HG03060 (cell line): ENCODE measurements at regions not wholly inside any gene's neighbourhood (a gene's known extent, or its start where the extent isn't known, plus 50 kb on each side); places are given as distances from the start of the nearest gene placed in this dataset.

ENCODE experiments used
- ATAC-seq: cut with Tn5 transposase; IDR thresholded peaks from one replicate; pipeline ENCODE4 v1.9.1; 2021; ENCODE audit warnings: low read depth, moderate number of reproducible peaks; ENCODE audit not compliant: unreplicated experiment

GRCh38 chr2:57726294-57726693, 320.3 kb upstream of the VRK2 start:
- no peak for ATAC-seq

- no peak for ATAC-seq
These were observed 317.9 kb upstream of the VRK2 start for GRCh38 chr2:57728691-57729090.

GRCh38 chr2:57733956-57734355, 312.6 kb upstream of the VRK2 start:
- ATAC-seq, result no peak

- ATAC-seq, result no peak
These were observed 305.7 kb upstream of the VRK2 start for GRCh38 chr2:57740891-57741290.

- ATAC-seq, result no peak
These were observed 293.0 kb upstream of the VRK2 start for GRCh38 chr2:57753636-57754035.

- ATAC-seq, result no peak
These were observed 287.9 kb upstream of the VRK2 start for GRCh38 chr2:57758686-57759085.

- no peak for ATAC-seq
These were observed 287.5 kb upstream of the VRK2 start for GRCh38 chr2:57759131-57759530.

- peak; percentile 53 for ATAC-seq
These were observed 286.7 kb upstream of the VRK2 start for GRCh38 chr2:57759822-57760300.

GRCh38 chr2:57760381-57760801, 286.2 kb upstream of the VRK2 start:
- ATAC-seq, result peak; percentile 48

- ATAC-seq, result no peak
These were observed 269.7 kb upstream of the VRK2 start for GRCh38 chr2:57776916-57777315.

GRCh38 chr2:57782587-57782986, 264.0 kb upstream of the VRK2 start:
- no peak for ATAC-seq

- ATAC-seq, result no peak
These were observed 253.3 kb upstream of the VRK2 start for GRCh38 chr2:57793310-57793709.

- ATAC-seq, result no peak
These were observed 250.1 kb upstream of the VRK2 start for GRCh38 chr2:57796527-57796926.

- no peak for ATAC-seq
These were observed 248.3 kb upstream of the VRK2 start for GRCh38 chr2:57798346-57798745.

GRCh38 chr2:57802243-57802642, 244.4 kb upstream of the VRK2 start:
- no peak for ATAC-seq

GRCh38 chr2:57804971-57805370, 241.6 kb upstream of the VRK2 start:
- ATAC-seq, result no peak

GRCh38 chr2:57806449-57806968, 240.1 kb upstream of the VRK2 start:
- no peak for ATAC-seq

GRCh38 chr2:57809230-57809629, 237.4 kb upstream of the VRK2 start:
- ATAC-seq, result peak; percentile 79

GRCh38 chr2:57821088-57821487, 225.5 kb upstream of the VRK2 start:
- ATAC-seq, result no peak

GRCh38 chr2:57828221-57828620, 218.4 kb upstream of the VRK2 start:
- ATAC-seq, result no peak

GRCh38 chr2:57834666-57835065, 211.9 kb upstream of the VRK2 start:
- ATAC-seq, result no peak

- no peak for ATAC-seq
These were observed 204.1 kb upstream of the VRK2 start for GRCh38 chr2:57842531-57842930.

GRCh38 chr2:57843158-57843557, 203.4 kb upstream of the VRK2 start:
- ATAC-seq, result no peak
